Effector memory CD4-positive, alpha-beta T cell (primary cell): ENCODE measurements at regions not wholly inside any gene's neighbourhood (a gene's known extent, or its start where the extent isn't known, plus 50 kb on each side); places are given as distances from the start of the nearest gene placed in this dataset.

ENCODE experiments used
- DNase-seq, 3 donors: peaks; one replicate each; pipeline ENCODE4 v3.0.0-alpha.2; 2020
- H3K27ac ChIP-seq: 2 replicates; pipeline ENCODE4 v1.7.0; 2013; ENCODE audit warnings: mild to moderate bottlenecking, low read length, moderate library complexity; ENCODE audit not compliant: insufficient read depth, poor library complexity, severe bottlenecking
- H3K27me3 ChIP-seq: replicated peaks from 2 replicates; pipeline ENCODE4 v1.7.0; 2013; ENCODE audit warnings: mild to moderate bottlenecking, low read length; ENCODE audit not compliant: insufficient read depth, control insufficient read depth, poor library complexity, severe bottlenecking
- H3K36me3 ChIP-seq: 2 replicates; pipeline ENCODE4 v1.7.0; 2013; ENCODE audit warnings: mild to moderate bottlenecking, low read length, moderate library complexity; ENCODE audit not compliant: control insufficient read depth, insufficient read depth
- H3K4me1 ChIP-seq: 2 replicates; pipeline ENCODE4 v1.7.0; 2013; ENCODE audit warnings: low read length, mild to moderate bottlenecking; ENCODE audit not compliant: control insufficient read depth, insufficient read depth, poor library complexity, severe bottlenecking
- H3K4me3 ChIP-seq: 2 replicates; pipeline ENCODE4 v1.7.0; 2013; ENCODE audit warnings: low read length, low read depth, mild to moderate bottlenecking; ENCODE audit not compliant: insufficient read depth, poor library complexity, severe bottlenecking
- H3K9me3 ChIP-seq: 2 replicates; pipeline ENCODE4 v1.7.0; 2013; ENCODE audit warnings: mild to moderate bottlenecking, low read length, moderate library complexity; ENCODE audit not compliant: control insufficient read depth

- no peaks in the 10 kb centered on the region for H3K9me3 ChIP-seq
- H3K4me1 ChIP-seq, result no peaks in the 10 kb centered on the region
- H3K36me3 ChIP-seq, result no peaks in the 10 kb centered on the region
- H3K27ac ChIP-seq, result no peak overlapping the region
- no peaks in the 10 kb centered on the region for H3K27me3 ChIP-seq
- no peak overlapping the region for H3K4me3 ChIP-seq
- DNase-seq, result no peak
These were observed 641.7 kb upstream of the ZEB2 start for GRCh38 chr2:145161656-145162055.

GRCh38 chr2:145160855-145161254 lies 640.9 kb upstream of the ZEB2 start:
- H3K27ac ChIP-seq, result no peak overlapping the region
- no peaks in the 10 kb centered on the region for H3K27me3 ChIP-seq
- no peak for DNase-seq
- H3K4me3 ChIP-seq, result no peak overlapping the region
- H3K9me3 ChIP-seq, result no peaks in the 10 kb centered on the region
- H3K4me1 ChIP-seq, result no peaks in the 10 kb centered on the region
- no peaks in the 10 kb centered on the region for H3K36me3 ChIP-seq

- Histone ChIP-seq H3K9me3 (no peaks in the 10 kb centered on the region), H3K27me3 (no peaks in the 10 kb centered on the region), H3K27ac (no peak overlapping the region), H3K36me3 (no peaks in the 10 kb centered on the region), H3K4me1 (no peaks in the 10 kb centered on the region), H3K4me3 (no peak overlapping the region)
- DNase-seq, result no peak
These were observed 639.8 kb upstream of the ZEB2 start for GRCh38 chr2:145159676-145160075.

- Histone ChIP-seq H3K4me1 (no peaks in the 10 kb centered on the region), H3K9me3 (no peaks in the 10 kb centered on the region), H3K27me3 (no peaks in the 10 kb centered on the region), H3K36me3 (no peaks in the 10 kb centered on the region), H3K27ac (no peak overlapping the region), H3K4me3 (no peak overlapping the region)
- DNase-seq, result no peak
These were observed 638.0 kb upstream of the ZEB2 start for GRCh38 chr2:145157741-145158591.

- Histone ChIP-seq H3K4me3 (no peak overlapping the region), H3K4me1 (no peaks in the 10 kb centered on the region), H3K27ac (no peak overlapping the region), H3K27me3 (no peaks in the 10 kb centered on the region), H3K36me3 (no peaks in the 10 kb centered on the region), H3K9me3 (no peaks in the 10 kb centered on the region)
- DNase-seq, result no peak
These were observed 637.2 kb upstream of the ZEB2 start for GRCh38 chr2:145157036-145157675.

- Histone ChIP-seq H3K27ac (no peak overlapping the region), H3K27me3 (no peaks in the 10 kb centered on the region), H3K4me1 (no peaks in the 10 kb centered on the region), H3K36me3 (no peaks in the 10 kb centered on the region), H3K9me3 (no peaks in the 10 kb centered on the region), H3K4me3 (no peak overlapping the region)
- no peak for DNase-seq
These were observed 636.3 kb upstream of the ZEB2 start for GRCh38 chr2:145156199-145156598.

- H3K4me3 ChIP-seq, result no peak overlapping the region
- DNase-seq, result no peak
- no peaks in the 10 kb centered on the region for H3K36me3 ChIP-seq
- no peaks in the 10 kb centered on the region for H3K9me3 ChIP-seq
- H3K27me3 ChIP-seq, result no peaks in the 10 kb centered on the region
- no peaks in the 10 kb centered on the region for H3K4me1 ChIP-seq
- H3K27ac ChIP-seq, result no peak overlapping the region
These were observed 635.3 kb upstream of the ZEB2 start for GRCh38 chr2:145155196-145155595.

- no peaks in the 10 kb centered on the region for H3K36me3 ChIP-seq
- H3K4me3 ChIP-seq, result no peak overlapping the region
- H3K27ac ChIP-seq, result no peak overlapping the region
- H3K9me3 ChIP-seq, result no peaks in the 10 kb centered on the region
- H3K4me1 ChIP-seq, result no peaks in the 10 kb centered on the region
- DNase-seq, result no peak
- no peaks in the 10 kb centered on the region for H3K27me3 ChIP-seq
These were observed 634.8 kb upstream of the ZEB2 start for GRCh38 chr2:145154731-145155130.

GRCh38 chr2:145146691-145147090 lies 626.8 kb upstream of the ZEB2 start:
- Histone ChIP-seq H3K9me3 (no peaks in the 10 kb centered on the region), H3K4me3 (no peak overlapping the region), H3K36me3 (no peaks in the 10 kb centered on the region), H3K4me1 (no peaks in the 10 kb centered on the region), H3K27ac (no peak overlapping the region), H3K27me3 (no peaks in the 10 kb centered on the region)
- no peak for DNase-seq

- Histone ChIP-seq H3K4me1 (no peaks in the 10 kb centered on the region), H3K9me3 (no peaks in the 10 kb centered on the region), H3K27ac (no peak overlapping the region), H3K36me3 (no peaks in the 10 kb centered on the region), H3K4me3 (no peak overlapping the region), H3K27me3 (no peaks in the 10 kb centered on the region)
- DNase-seq, result no peak
These were observed 624.3 kb upstream of the ZEB2 start for GRCh38 chr2:145144131-145144728.
